Natural killer cell (primary cell): ENCODE measurements at regions not wholly inside any gene's neighbourhood (a gene's known extent, or its start where the extent isn't known, plus 50 kb on each side); places are given as distances from the start of the nearest gene placed in this dataset.

Experiments used
- ATAC-seq, 3 donors: fragments of 150-1000 bp in 2 of 3; fragments of 200-7000 bp in 1 of 3; cut with Tn5 transposase; 1 replicate in 1 of 3; 2 replicates in 2 of 3; pipeline ENCODE4 v1.10.0; 2021; ENCODE audit warnings: mild to moderate bottlenecking in 2 of 3, moderate library complexity in 2 of 3
- DNase-seq, 2 donors: peaks; one replicate each; pipeline versions ENCODE4 v3.0.0 to v3.0.0-alpha.2; 2013 to 2021; ENCODE audit warnings: mixed read lengths in 1 of 2
- H3K27ac ChIP-seq: one replicate; pipeline ENCODE4 v1.5.1; 2013; ENCODE audit warnings: mild to moderate bottlenecking, low read length
- H3K27me3 ChIP-seq: one replicate; pipeline ENCODE4 v1.6.1; 2013; ENCODE audit warnings: low read length; ENCODE audit not compliant: control insufficient read depth, insufficient read depth
- H3K36me3 ChIP-seq: one replicate; pipeline ENCODE4 v1.6.1; 2013; ENCODE audit warnings: low read length; ENCODE audit not compliant: control insufficient read depth, insufficient read depth
- H3K4me1 ChIP-seq: one replicate; pipeline ENCODE4 v1.6.1; 2013; ENCODE audit warnings: low read length; ENCODE audit not compliant: control insufficient read depth, insufficient read depth
- H3K4me3 ChIP-seq: one replicate; pipeline ENCODE4 v1.5.1; 2013; ENCODE audit warnings: low read length
- H3K9me3 ChIP-seq: one replicate; pipeline ENCODE4 v1.6.1; 2013; ENCODE audit warnings: low read length; ENCODE audit not compliant: control insufficient read depth, insufficient read depth
- H3K27ac Mint-ChIP-seq, 2 donors: one replicate each; pipeline ENCODE4 v1.8.0; 2022; ENCODE audit warnings: mild to moderate bottlenecking in 2 of 2, mixed read lengths in 2 of 2, moderate library complexity in 1 of 2
- H3K27me3 Mint-ChIP-seq, 2 donors: one replicate each; pipeline ENCODE4 v1.8.0; 2022; ENCODE audit warnings: low read depth in 2 of 2, mixed read lengths in 2 of 2
- H3K36me3 Mint-ChIP-seq: one replicate; pipeline ENCODE4 v1.8.0; 2022; ENCODE audit warnings: mixed read lengths
- H3K4me1 Mint-ChIP-seq, 2 donors: one replicate each; pipeline ENCODE4 v1.8.0; 2022; ENCODE audit warnings: mixed read lengths in 2 of 2
- H3K4me3 Mint-ChIP-seq: one replicate; pipeline ENCODE4 v1.8.0; 2022; ENCODE audit warnings: mild to moderate bottlenecking, moderate library complexity, mixed read lengths
- H3K9me3 Mint-ChIP-seq, 2 donors: one replicate each; pipeline ENCODE4 v1.8.0; 2022; ENCODE audit warnings: mixed read lengths in 2 of 2
- CTCF ChIP-seq: fragments of 200-600 bp; IDR thresholded peaks from one replicate; pipeline ENCODE4 v1.8.0; 2022; ENCODE audit warnings: antibody characterized with exemption
- WGBS: methylation state at CpG from one replicate; pipeline ENCODE4 v1.1.7; 2013; ENCODE audit warnings: missing lambda C conversion rate; ENCODE audit not compliant: insufficient coverage; 5-methylcytosine and 5-hydroxymethylcytosine counted together
- intact Hi-C: fragments of 100-400 bp; cut with micrococcal nuclease; formaldehyde crosslinking; loops from one replicate; pipeline ENCODE4 v1.14.2; 2022

GRCh38 chr3:147744967-147745366 lies 335.8 kb downstream of the ZIC1 start:
- intact Hi-C loops, result no loop called here
- Mint-ChIP-seq H3K36me3 (peaks cover 8% of the 10 kb centered on the region), H3K9me3 (peaks cover 22% of the 10 kb centered on the region in 2 donors), H3K4me1 (no peaks in the 10 kb centered on the region), H3K27ac (no peak overlapping the region), H3K4me3 (no peak overlapping the region), H3K27me3 (no peaks in the 10 kb centered on the region)
- no peaks in the 10 kb centered on the region for H3K36me3 ChIP-seq
- no peaks in the 10 kb centered on the region for H3K27me3 ChIP-seq
- TF ChIP-seq CTCF, result no peak
- no peaks in the 10 kb centered on the region for H3K4me1 ChIP-seq
- WGBS, result 59% methylated on average over 2 of the region's 2 CpGs
- no peak overlapping the region for H3K4me3 ChIP-seq
- no peak overlapping the region for H3K27ac ChIP-seq
- H3K9me3 ChIP-seq, result no peaks in the 10 kb centered on the region
- no peak for DNase-seq
- ATAC-seq, result no peak

- intact Hi-C loops, result no loop called here
- Histone ChIP-seq H3K9me3 (no peaks in the 10 kb centered on the region), H3K4me3 (no peak overlapping the region), H3K4me1 (no peaks in the 10 kb centered on the region), H3K36me3 (no peaks in the 10 kb centered on the region), H3K27ac (no peak overlapping the region), H3K27me3 (no peaks in the 10 kb centered on the region)
- Mint-ChIP-seq H3K9me3 (peaks cover 5 to 13% of the 10 kb centered on the region in 2 donors), H3K27ac (no peak overlapping the region), H3K4me1 (no peaks in the 10 kb centered on the region), H3K27me3 (no peaks in the 10 kb centered on the region), H3K4me3 (no peak overlapping the region), H3K36me3 (no peaks in the 10 kb centered on the region)
- no peak for ATAC-seq
- TF ChIP-seq CTCF, result no peak
- 100% methylated on average over 2 of the region's 3 CpGs for WGBS
- DNase-seq, result no peak
Measured at GRCh38 chr3:147755310-147755709, 346.1 kb downstream of the ZIC1 start.

- Mint-ChIP-seq H3K4me3 (no peak overlapping the region), H3K27ac (no peak overlapping the region), H3K4me1 (no peaks in the 10 kb centered on the region), H3K27me3 (no peaks in the 10 kb centered on the region), H3K36me3 (no peaks in the 10 kb centered on the region), H3K9me3 (peaks cover 4 to 11% of the 10 kb centered on the region in 2 donors)
- 77% methylated on average over 3 of the region's 3 CpGs for WGBS
- H3K36me3 ChIP-seq, result no peaks in the 10 kb centered on the region
- no peaks in the 10 kb centered on the region for H3K4me1 ChIP-seq
- intact Hi-C loops, result no loop called here
- no peak overlapping the region for H3K27ac ChIP-seq
- no peaks in the 10 kb centered on the region for H3K9me3 ChIP-seq
- no peak for DNase-seq
- H3K4me3 ChIP-seq, result no peak overlapping the region
- no peak for ATAC-seq
- no peak for TF ChIP-seq CTCF
- H3K27me3 ChIP-seq, result no peaks in the 10 kb centered on the region
Measured at GRCh38 chr3:147756476-147756875, 347.3 kb downstream of the ZIC1 start.

GRCh38 chr3:147757866-147758265 lies 348.7 kb downstream of the ZIC1 start:
- TF ChIP-seq CTCF, result no peak

More at GRCh38 chr3:147757866-147758265, 348.7 kb downstream of the ZIC1 start:
- Histone ChIP-seq H3K27ac (no peak overlapping the region), H3K4me3 (no peak overlapping the region), H3K9me3 (no peaks in the 10 kb centered on the region), H3K27me3 (no peaks in the 10 kb centered on the region), H3K4me1 (no peaks in the 10 kb centered on the region), H3K36me3 (no peaks in the 10 kb centered on the region)
- no peaks in the 10 kb centered on the region for H3K27me3 Mint-ChIP-seq
- peaks cover 4 to 10% of the 10 kb centered on the region in 2 donors for H3K9me3 Mint-ChIP-seq
- H3K4me1 Mint-ChIP-seq, result no peaks in the 10 kb centered on the region
- no peak for ATAC-seq
- no peak for DNase-seq
- no peak overlapping the region for H3K4me3 Mint-ChIP-seq
- no peaks in the 10 kb centered on the region for H3K36me3 Mint-ChIP-seq
- H3K27ac Mint-ChIP-seq, result no peak overlapping the region
- intact Hi-C loops, result no loop called here
- 89% methylated on average over 1 of the region's 3 CpGs for WGBS
